Neural crest cell (in vitro differentiated cells): ENCODE measurements at regions not wholly inside any gene's neighbourhood (a gene's known extent, or its start where the extent isn't known, plus 50 kb on each side); places are given as distances from the start of the nearest gene placed in this dataset.

Experiments
- DNase-seq: peaks from one replicate; pipeline ENCODE4 v3.0.0; 2021; ENCODE audit warnings: low read depth, mixed read lengths, low spot score
- H3K27ac Mint-ChIP-seq: one replicate; pipeline ENCODE4 v1.8.0; 2021; ENCODE audit warnings: mild to moderate bottlenecking, mixed read lengths; ENCODE audit not compliant: unreplicated experiment
- H3K27me3 Mint-ChIP-seq: 2 replicates; pipeline ENCODE4 v1.8.0; 2021; ENCODE audit warnings: low read depth, mild to moderate bottlenecking, mixed read lengths
- H3K36me3 Mint-ChIP-seq: 2 replicates; pipeline ENCODE4 v1.8.0; 2021; ENCODE audit warnings: low read depth, mild to moderate bottlenecking, mixed read lengths
- H3K4me1 Mint-ChIP-seq: 2 replicates; pipeline ENCODE4 v1.8.0; 2021; ENCODE audit warnings: mixed read lengths
- H3K4me3 Mint-ChIP-seq: one replicate; pipeline ENCODE4 v1.8.0; 2021; ENCODE audit warnings: mild to moderate bottlenecking, mixed read lengths
- H3K9me3 Mint-ChIP-seq: 2 replicates; pipeline ENCODE4 v1.8.0; 2021; ENCODE audit warnings: mixed read lengths
- CTCF ChIP-seq: fragments of 200-600 bp; sonication (generic); conservative IDR thresholded peaks from 2 replicates; pipeline ENCODE4 v1.5.0; 2021; ENCODE audit warnings: antibody characterized with exemption, mild to moderate bottlenecking

- H3K4me3 Mint-ChIP-seq = no peak overlapping the region
- no peaks in the 10 kb centered on the region for H3K27me3 Mint-ChIP-seq
- peaks cover 22% of the 10 kb centered on the region for H3K36me3 Mint-ChIP-seq
- peaks cover 28% of the 10 kb centered on the region for H3K9me3 Mint-ChIP-seq
- no peak for TF ChIP-seq CTCF
- H3K27ac Mint-ChIP-seq = no peak overlapping the region
- DNase-seq = no peak
- peaks cover 6% of the 10 kb centered on the region for H3K4me1 Mint-ChIP-seq
These were observed 270.3 kb upstream of the ECI2 start for GRCh38 chr6:4405621-4406212.

GRCh38 chr6:4404415-4404814 is 269.0 kb upstream of the ECI2 start:
- Mint-ChIP-seq H3K4me3 (no peak overlapping the region), H3K4me1 (peaks cover 6% of the 10 kb centered on the region), H3K27ac (no peak overlapping the region), H3K27me3 (no peaks in the 10 kb centered on the region), H3K36me3 (peaks cover 22% of the 10 kb centered on the region), H3K9me3 (peaks cover 25% of the 10 kb centered on the region)
- no peak for TF ChIP-seq CTCF
- DNase-seq = no peak

- H3K4me1 Mint-ChIP-seq = peaks cover 6% of the 10 kb centered on the region
- no peak for TF ChIP-seq CTCF
These were observed 268.5 kb upstream of the ECI2 start for GRCh38 chr6:4403828-4404227.

GRCh38 chr6:4403023-4403752 is 267.8 kb upstream of the ECI2 start:
- no peak for DNase-seq
- no peak for TF ChIP-seq CTCF
- peaks cover 17% of the 10 kb centered on the region for H3K9me3 Mint-ChIP-seq
- peaks cover 6% of the 10 kb centered on the region for H3K4me1 Mint-ChIP-seq
- peaks cover 17% of the 10 kb centered on the region for H3K36me3 Mint-ChIP-seq
- H3K27ac Mint-ChIP-seq = no peak overlapping the region
- H3K27me3 Mint-ChIP-seq = no peaks in the 10 kb centered on the region
- H3K4me3 Mint-ChIP-seq = no peak overlapping the region

More at GRCh38 chr6:4403828-4404227, 268.5 kb upstream of the ECI2 start:
- DNase-seq = no peak
- Mint-ChIP-seq H3K27me3 (no peaks in the 10 kb centered on the region), H3K9me3 (peaks cover 23% of the 10 kb centered on the region), H3K4me3 (no peak overlapping the region), H3K36me3 (peaks cover 22% of the 10 kb centered on the region), H3K27ac (no peak overlapping the region)

- H3K36me3 Mint-ChIP-seq = peaks cover 12% of the 10 kb centered on the region
- no peak overlapping the region for H3K27ac Mint-ChIP-seq
- no peaks in the 10 kb centered on the region for H3K27me3 Mint-ChIP-seq
- no peak for DNase-seq
- TF ChIP-seq CTCF = no peak
- peaks cover 12% of the 10 kb centered on the region for H3K9me3 Mint-ChIP-seq
- H3K4me1 Mint-ChIP-seq = peaks cover 8% of the 10 kb centered on the region
- no peak overlapping the region for H3K4me3 Mint-ChIP-seq
These were observed 267.2 kb upstream of the ECI2 start for GRCh38 chr6:4402477-4402976.
